Adrenal gland (tissue), 5 donors: ENCODE measurements at regions not wholly inside any gene's neighbourhood (a gene's known extent, or its start where the extent isn't known, plus 50 kb on each side); places are given as distances from the start of the nearest gene placed in this dataset.

Experiments used
- POLR2A ChIP-seq, 2 donors: fragments of 450-650 bp; IDR thresholded peaks; one replicate each; pipeline ENCODE4 v1.6.1; 2017; ENCODE audit warnings: antibody characterized with exemption in 2 of 2, mild to moderate bottlenecking in 2 of 2, moderate library complexity in 1 of 2
- TF ChIP-seq, protein P1 (sequence below), 6 experiments: fragments of 450-650 bp in 4 of 6; fragments of 200-600 bp in 2 of 6; sonication (generic) in 1 of 6; IDR thresholded peaks; 1 replicate in 5 of 6; 2 replicates in 1 of 6; pipeline versions ENCODE4 v1.5.1 to v1.8.0; 2016 to 2021; ENCODE audit warnings: antibody characterized with exemption in 6 of 6, mild to moderate bottlenecking in 2 of 6, moderate library complexity in 1 of 6
- donor health status: DM: no; HTN: no; CAD: no.

DNA sequence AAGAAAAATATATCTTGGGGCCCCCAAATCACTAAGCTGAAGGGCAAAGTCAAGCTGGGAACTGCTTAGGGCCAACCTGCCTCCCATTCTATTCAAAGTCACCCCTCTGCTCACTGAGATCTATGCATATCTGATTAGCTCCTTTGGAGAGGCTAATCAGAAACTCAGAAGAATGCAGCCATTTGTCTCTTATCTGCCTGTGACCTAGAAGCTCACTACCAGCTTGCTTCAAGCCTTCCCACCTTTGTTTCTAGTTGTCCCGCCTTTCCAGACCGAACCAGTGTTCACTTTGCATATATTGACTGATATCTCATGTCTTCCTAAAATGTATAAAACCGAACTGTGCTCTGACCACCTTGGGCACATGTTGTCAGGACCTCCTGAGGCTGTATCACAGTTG is 479.4 kb downstream of the METTL4 start:
- TF ChIP-seq, protein P1, sequence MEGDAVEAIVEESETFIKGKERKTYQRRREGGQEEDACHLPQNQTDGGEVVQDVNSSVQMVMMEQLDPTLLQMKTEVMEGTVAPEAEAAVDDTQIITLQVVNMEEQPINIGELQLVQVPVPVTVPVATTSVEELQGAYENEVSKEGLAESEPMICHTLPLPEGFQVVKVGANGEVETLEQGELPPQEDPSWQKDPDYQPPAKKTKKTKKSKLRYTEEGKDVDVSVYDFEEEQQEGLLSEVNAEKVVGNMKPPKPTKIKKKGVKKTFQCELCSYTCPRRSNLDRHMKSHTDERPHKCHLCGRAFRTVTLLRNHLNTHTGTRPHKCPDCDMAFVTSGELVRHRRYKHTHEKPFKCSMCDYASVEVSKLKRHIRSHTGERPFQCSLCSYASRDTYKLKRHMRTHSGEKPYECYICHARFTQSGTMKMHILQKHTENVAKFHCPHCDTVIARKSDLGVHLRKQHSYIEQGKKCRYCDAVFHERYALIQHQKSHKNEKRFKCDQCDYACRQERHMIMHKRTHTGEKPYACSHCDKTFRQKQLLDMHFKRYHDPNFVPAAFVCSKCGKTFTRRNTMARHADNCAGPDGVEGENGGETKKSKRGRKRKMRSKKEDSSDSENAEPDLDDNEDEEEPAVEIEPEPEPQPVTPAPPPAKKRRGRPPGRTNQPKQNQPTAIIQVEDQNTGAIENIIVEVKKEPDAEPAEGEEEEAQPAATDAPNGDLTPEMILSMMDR (IDR thresholded peaks at IDR 0.05) = no peak
- no peak for TF ChIP-seq POLR2A (IDR thresholded peaks at IDR 0.05)
